GM21619 (cell line): ENCODE measurements at regions not wholly inside any gene's neighbourhood (a gene's known extent, or its start where the extent isn't known, plus 50 kb on each side); places are given as distances from the start of the nearest gene placed in this dataset.
"Not testable (repeated sequence)": the region's sequence is repeated elsewhere in the genome, so short reads cannot be mapped to it uniquely, and the experiment has no call there.

Source experiments
- ATAC-seq: cut with Tn5 transposase; IDR thresholded peaks from one replicate; pipeline ENCODE4 v1.9.1; 2021; ENCODE audit not compliant: unreplicated experiment

DNA sequence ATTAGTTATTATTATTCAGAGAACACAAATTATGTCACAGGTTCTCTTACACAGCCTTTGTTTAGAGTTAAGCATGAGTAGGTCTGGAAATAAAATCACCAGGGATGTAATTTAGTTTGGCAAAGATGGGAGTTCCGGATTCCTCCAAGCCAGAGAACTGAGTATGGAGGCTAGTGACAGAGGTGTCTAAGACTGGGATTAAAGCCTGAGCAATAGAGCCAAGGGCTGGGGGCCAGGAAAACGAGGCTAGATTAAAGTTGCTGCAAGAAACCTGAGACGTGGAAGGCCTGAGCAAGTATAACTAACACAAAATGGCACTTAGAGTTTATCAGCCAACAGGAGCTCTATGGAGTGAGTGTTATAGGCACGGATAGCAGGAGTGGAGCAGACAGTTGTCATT, 381.6 kb downstream of the SRGAP2C start:
- no peak for ATAC-seq

DNA sequence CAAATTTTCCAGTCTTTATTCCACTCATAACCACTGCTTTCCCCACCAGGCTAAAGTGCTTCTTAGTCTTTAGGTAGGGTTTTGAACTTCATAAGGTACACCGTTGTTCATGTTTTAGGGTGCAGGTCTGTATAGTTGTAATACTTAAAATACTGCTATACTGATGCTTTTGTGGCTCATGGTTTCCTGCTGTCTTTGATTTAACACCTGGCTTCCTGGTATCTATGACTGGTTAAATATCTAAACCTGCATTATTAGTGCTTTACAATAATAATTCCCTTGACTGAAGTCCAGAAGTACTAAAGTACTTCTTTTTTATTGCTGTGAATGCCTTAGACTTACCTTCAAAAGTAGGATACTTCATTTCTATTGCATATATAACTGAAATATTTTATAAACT, 384.7 kb downstream of the SRGAP2C start:
- no peak for ATAC-seq

GRCh38 chr1:121573881-121574504, 389.2 kb downstream of the SRGAP2C start:
- not testable (repeated sequence) for ATAC-seq

DNA sequence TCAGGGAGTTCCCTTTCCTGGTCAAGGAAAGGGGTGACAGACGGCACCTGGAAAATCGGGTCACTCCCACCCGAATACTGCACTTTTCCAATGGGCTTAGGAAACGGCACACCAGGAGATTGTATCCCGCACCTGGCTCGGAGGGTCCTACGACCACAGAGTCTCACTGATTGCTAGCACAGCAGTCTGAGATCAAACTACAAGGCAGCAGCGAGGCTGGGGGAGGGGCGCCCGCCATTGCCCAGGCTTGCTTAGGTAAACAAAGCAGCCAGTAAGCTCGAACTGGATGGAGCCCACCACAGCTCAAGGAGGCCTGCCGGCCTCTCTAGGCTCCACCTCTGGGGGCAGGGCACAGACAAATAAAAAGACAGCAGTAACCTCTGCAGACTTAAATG, 389.7 kb downstream of the SRGAP2C start:
- ATAC-seq: not testable (repeated sequence)

- ATAC-seq: not testable (repeated sequence)
These were observed 398.1 kb downstream of the SRGAP2C start for GRCh38 chr1:121582898-121583297.

- no peak for ATAC-seq
These were observed 401.8 kb downstream of the SRGAP2C start for GRCh38 chr1:121586369-121587229.

DNA sequence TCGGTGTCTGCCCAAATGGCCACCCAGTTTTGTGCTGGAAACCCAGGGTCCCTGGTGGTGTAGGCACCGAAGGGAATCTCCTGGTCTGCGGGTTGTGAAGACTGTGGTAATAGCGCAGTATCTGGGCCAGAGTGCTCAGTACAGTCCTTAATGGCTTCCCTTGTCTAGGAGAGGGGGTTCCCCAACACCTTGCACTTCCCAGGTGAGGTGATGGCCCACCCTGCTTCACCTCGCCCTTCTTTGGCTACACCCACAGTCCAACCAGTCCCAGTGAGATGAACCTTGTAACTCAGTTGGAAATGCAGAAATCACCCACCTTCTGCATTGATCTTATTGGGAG, 402.4 kb downstream of the SRGAP2C start:
- no peak for ATAC-seq

DNA sequence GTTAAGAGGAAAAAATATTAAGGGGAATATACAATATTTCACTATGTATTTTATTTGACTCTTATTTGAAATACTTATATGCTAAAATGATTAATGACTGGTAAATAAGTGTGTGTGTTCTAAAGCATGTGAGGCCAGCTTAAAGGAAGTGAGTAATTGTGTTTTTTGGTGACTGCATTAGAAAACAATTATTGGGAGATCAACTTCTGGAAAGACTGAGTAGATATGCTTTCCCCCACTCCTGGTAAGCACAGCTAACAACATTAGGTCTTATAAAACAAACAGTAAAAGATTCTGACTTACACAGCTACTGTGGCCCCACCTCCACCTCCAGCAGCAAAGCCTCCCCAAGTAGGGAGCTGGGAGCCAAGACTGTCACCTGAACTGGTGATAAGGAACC, 403.0 kb downstream of the SRGAP2C start:
- no peak for ATAC-seq

DNA sequence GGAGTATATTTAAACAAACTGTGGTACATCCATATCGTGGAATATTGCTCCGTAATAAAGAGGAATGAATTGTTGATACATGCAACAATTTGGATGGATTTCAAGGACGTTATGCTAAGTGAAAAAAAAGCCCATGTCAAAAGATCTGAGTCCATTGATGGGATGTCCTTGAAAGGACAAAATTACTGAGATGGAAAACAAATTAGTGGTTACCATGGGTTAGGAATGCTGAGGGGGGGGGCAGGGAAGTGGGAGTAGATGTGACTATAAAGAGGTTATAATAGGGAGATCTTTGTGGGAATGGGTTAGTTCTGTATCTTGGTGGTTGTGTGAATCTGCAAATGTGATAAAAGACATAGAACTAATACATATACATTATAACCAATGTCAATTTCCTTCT, 409.3 kb downstream of the SRGAP2C start:
- ATAC-seq: no peak

DNA sequence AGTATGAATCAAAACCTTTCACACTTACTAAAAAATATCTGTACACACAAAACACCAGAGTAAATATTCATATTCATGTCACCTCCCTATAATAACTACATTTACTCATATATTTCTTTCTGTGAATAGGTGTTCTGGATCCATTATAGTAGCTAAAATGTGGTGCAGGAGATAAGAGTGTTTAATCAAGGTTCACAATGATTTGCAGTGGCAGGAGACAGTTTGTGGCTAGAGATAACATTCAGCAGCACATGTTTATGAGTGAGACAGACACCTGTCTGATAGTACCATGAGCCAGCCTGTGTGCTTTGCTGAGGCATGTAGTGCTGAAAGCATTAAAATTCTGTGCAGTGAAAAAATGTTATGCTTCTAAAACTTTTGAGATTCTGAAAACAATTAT, 410.3 kb downstream of the SRGAP2C start:
- no peak for ATAC-seq

- ATAC-seq: not testable (repeated sequence)
These were observed 420.2 kb downstream of the SRGAP2C start for GRCh38 chr1:121604843-121605444.

DNA sequence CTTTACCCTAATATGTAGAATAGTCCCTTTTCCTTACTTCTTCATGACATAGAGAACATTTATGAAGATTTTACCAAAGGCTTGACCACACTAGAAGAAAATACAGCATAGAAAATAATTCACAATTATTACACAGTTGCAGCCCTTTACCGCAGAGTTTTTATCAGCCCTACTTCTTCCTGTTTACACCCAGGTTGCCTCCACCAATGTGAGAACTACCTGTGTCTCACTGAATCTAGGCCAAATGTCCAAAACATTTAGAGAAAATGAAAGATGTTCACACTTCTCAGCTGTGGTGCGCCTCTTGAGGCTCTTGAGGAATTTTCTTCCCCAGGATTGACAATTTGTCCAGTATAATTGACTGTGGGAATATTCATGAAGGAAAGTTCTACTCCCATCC, 422.7 kb downstream of the SRGAP2C start:
- ATAC-seq: not testable (repeated sequence)
